Tibial artery (tissue), 4 donors: ENCODE measurements at regions not wholly inside any gene's neighbourhood (a gene's known extent, or its start where the extent isn't known, plus 50 kb on each side); places are given as distances from the start of the nearest gene placed in this dataset.

ENCODE experiments used
- DNase-seq, 2 donors: peaks; one replicate each; pipeline ENCODE4 v3.0.0-alpha.2; 2019
- H3K27ac ChIP-seq, 2 donors: fragments of 200-600 bp; sonication (generic) in 1 of 2; 1 replicate in 1 of 2; 2 replicates in 1 of 2; pipeline ENCODE4 v1.5.1; 2018 to 2019; ENCODE audit warnings: mild to moderate bottlenecking in 1 of 2
- H3K27me3 ChIP-seq, 2 donors: fragments of 200-600 bp; sonication (generic) in 1 of 2; one replicate each; pipeline versions ENCODE4 v1.5.1 to v1.6.0; 2016 to 2019
- H3K36me3 ChIP-seq, 3 donors: fragments of 200-600 bp; sonication (generic) in 2 of 3; one replicate each; pipeline ENCODE4 v1.5.1; 2016 to 2019; ENCODE audit warnings: mild to moderate bottlenecking in 2 of 3
- H3K4me1 ChIP-seq, 4 donors: fragments of 200-600 bp; sonication (generic) in 2 of 4; 1 replicate in 3 of 4; 2 replicates in 1 of 4; pipeline ENCODE4 v1.5.1; 2016 to 2019
- H3K4me3 ChIP-seq, 2 donors: fragments of 200-600 bp; sonication (generic) in 1 of 2; 1 replicate in 1 of 2; 2 replicates in 1 of 2; pipeline ENCODE4 v1.5.1; 2018 to 2019; ENCODE audit warnings: mild to moderate bottlenecking in 2 of 2
- H3K9me3 ChIP-seq, 3 donors: fragments of 200-600 bp; sonication (generic) in 1 of 3; one replicate each; pipeline ENCODE4 v1.5.1; 2016 to 2019
- CTCF ChIP-seq, 2 experiments: fragments of 200-600 bp in 1 of 2; fragments of 450-650 bp in 1 of 2; IDR thresholded peaks; one replicate each; pipeline ENCODE4 v1.5.1; 2017 to 2019; ENCODE audit warnings: antibody characterized with exemption in 2 of 2, mild to moderate bottlenecking in 1 of 2, moderate library complexity in 1 of 2
- intact Hi-C: fragments of 100-400 bp; cut with DNase I; formaldehyde crosslinking; loops from one replicate; pipeline ENCODE4 v1.15.0; 2023; ENCODE audit warnings: low total_unique reads

DNA sequence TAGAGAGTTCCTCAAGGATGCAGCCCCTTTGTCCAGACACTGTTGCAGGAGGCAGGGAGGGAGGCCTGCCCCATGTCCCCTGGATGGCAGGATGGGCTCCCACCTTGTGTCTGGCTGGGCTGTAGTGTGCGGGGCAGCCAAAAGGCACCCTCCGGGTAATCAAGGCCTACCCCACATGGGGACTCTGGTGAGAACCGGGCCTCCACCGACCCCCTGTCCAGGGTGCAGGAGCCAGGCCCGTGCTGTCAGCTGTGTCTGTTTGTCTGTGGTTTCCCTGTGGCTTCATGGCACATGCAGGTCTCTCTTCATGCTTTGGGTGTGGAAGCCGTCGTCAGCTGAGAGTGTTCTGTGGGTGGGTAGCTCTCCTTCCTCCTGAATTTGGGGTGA is 1240.9 kb downstream of the BRD1 start:
- Histone ChIP-seq H3K36me3 (no peaks in the 10 kb centered on the region), H3K4me3 (no peak overlapping the region), H3K4me1 (no peaks in the 10 kb centered on the region), H3K27me3 (peaks cover 0 to 31% of the 10 kb centered on the region in 2 donors), H3K9me3 (no peaks in the 10 kb centered on the region), H3K27ac (no peak overlapping the region)
- DNase-seq: no peak
- intact Hi-C loops: no loop called here
- no peak for TF ChIP-seq CTCF (IDR thresholded peaks at IDR 0.05)

DNA sequence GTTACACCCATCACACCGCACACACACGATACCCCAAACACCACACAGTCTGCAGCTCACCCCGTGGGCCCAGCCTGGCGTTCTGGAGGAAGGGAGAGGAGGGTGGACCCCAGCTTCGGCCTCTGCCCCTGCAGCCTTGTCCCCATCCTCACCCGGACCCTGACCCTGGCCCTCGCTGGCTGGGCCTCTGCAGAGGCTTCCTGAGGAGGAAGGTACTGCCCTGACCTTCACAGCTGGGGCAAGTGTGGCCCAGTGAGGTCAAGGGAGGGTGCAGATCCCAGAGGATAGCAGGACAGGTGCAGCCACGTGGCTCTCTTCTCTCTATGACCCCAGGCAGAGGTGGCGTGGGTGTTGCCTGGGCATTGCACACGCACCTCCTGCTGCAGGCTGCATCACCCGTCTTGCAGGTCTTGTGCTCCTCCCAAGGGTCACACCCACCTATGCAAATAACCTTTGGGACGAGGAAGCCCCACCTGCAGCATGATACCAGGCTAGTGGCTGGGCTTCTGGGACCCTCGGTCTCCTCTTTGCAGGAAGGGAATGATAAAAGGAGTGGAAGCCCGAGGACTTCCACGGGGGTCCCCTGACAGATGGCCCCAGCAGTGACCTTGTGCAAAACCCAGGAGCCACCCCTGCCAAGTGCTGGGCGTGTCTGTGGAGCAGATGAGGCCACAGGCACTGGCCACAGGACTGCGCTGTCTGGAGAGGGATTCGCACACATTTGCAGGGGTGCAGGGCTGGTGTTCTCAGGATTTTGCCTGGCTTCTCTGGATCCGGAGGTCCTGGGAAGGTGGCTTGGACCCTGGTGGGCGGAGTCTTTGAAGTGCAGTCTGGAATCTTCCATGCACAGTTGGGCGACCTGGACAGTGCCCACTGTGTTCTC is 1241.5 kb downstream of the BRD1 start:
- Histone ChIP-seq H3K27ac (no peak overlapping the region), H3K9me3 (no peaks in the 10 kb centered on the region), H3K4me3 (no peak overlapping the region), H3K4me1 (no peaks in the 10 kb centered on the region), H3K36me3 (no peaks in the 10 kb centered on the region), H3K27me3 (peaks cover 0 to 27% of the 10 kb centered on the region in 2 donors)
- TF ChIP-seq CTCF (IDR thresholded peaks at IDR 0.05): no peak
- DNase-seq: no peak
- intact Hi-C loops: no loop called here

- no peak for DNase-seq
- H3K9me3 ChIP-seq: no peaks in the 10 kb centered on the region
- H3K4me3 ChIP-seq: no peak overlapping the region
- no peak overlapping the region for H3K27ac ChIP-seq
- H3K27me3 ChIP-seq: peaks cover 0 to 31% of the 10 kb centered on the region in 2 donors
- no peaks in the 10 kb centered on the region for H3K4me1 ChIP-seq
- TF ChIP-seq CTCF (IDR thresholded peaks at IDR 0.05): no peak
- H3K36me3 ChIP-seq: no peaks in the 10 kb centered on the region
- intact Hi-C loops: no loop called here
Observed at GRCh38 chr22:48584170-48584569, 1243.5 kb downstream of the BRD1 start.

- intact Hi-C loops: no loop called here
Observed at GRCh38 chr22:48581796-48582469, 1245.7 kb downstream of the BRD1 start.

GRCh38 chr22:48581205-48581766 is 1246.4 kb downstream of the BRD1 start:
- intact Hi-C loops: no loop called here
- TF ChIP-seq CTCF (IDR thresholded peaks at IDR 0.05): no peak
- H3K4me1 ChIP-seq: peaks cover 0 to 9% (median under 1%) of the 10 kb centered on the region in 4 donors
- H3K36me3 ChIP-seq: no peaks in the 10 kb centered on the region
- no peak overlapping the region for H3K27ac ChIP-seq
- H3K27me3 ChIP-seq: peaks cover 0 to 38% of the 10 kb centered on the region in 2 donors
- no peaks in the 10 kb centered on the region for H3K9me3 ChIP-seq
- no peak for DNase-seq
- H3K4me3 ChIP-seq: no peak overlapping the region

More at GRCh38 chr22:48581796-48582469, 1245.7 kb downstream of the BRD1 start:
- Histone ChIP-seq H3K9me3 (no peaks in the 10 kb centered on the region), H3K4me3 (no peak overlapping the region), H3K4me1 (peaks cover 0 to 2% (median 0%) of the 10 kb centered on the region in 4 donors), H3K27ac (no peak overlapping the region), H3K36me3 (no peaks in the 10 kb centered on the region), H3K27me3 (peaks cover 0 to 37% of the 10 kb centered on the region in 2 donors)
- no peak for DNase-seq
- no peak for TF ChIP-seq CTCF (IDR thresholded peaks at IDR 0.05)
